BLaER1 (cell line): ENCODE measurements at regions not wholly inside any gene's neighbourhood (a gene's known extent, or its start where the extent isn't known, plus 50 kb on each side); places are given as distances from the start of the nearest gene placed in this dataset.

Experiments
- H3K27ac ChIP-seq: shearing (Covaris generic); formaldehyde crosslinking; 2 replicates; pipeline ENCODE4 v1.8.1; 2022
- H3K27me3 ChIP-seq: shearing (Covaris generic); formaldehyde crosslinking; 2 replicates; pipeline ENCODE4 v1.8.1; 2022
- H3K36me3 ChIP-seq: shearing (Covaris generic); formaldehyde crosslinking; 2 replicates; pipeline ENCODE4 v1.8.1; 2022
- H3K4me1 ChIP-seq: shearing (Covaris generic); formaldehyde crosslinking; 2 replicates; pipeline ENCODE4 v1.8.1; 2022
- H3K4me2 ChIP-seq: shearing (Covaris generic); formaldehyde crosslinking; 2 replicates; pipeline ENCODE4 v1.8.1; 2022
- H3K4me3 ChIP-seq: shearing (Covaris generic); formaldehyde crosslinking; 2 replicates; pipeline ENCODE4 v1.8.1; 2022
- H3K9ac ChIP-seq: shearing (Covaris generic); formaldehyde crosslinking; 2 replicates; pipeline ENCODE4 v1.8.1; 2022
- H3K9me3 ChIP-seq: shearing (Covaris generic); formaldehyde crosslinking; 2 replicates; pipeline ENCODE4 v1.8.1; 2022
- H4K20me1 ChIP-seq: shearing (Covaris generic); formaldehyde crosslinking; 2 replicates; pipeline ENCODE4 v1.8.1; 2022
- Cebpa-rat ChIP-seq: shearing (Covaris generic); IDR thresholded peaks from 2 replicates; pipeline ENCODE4 v1.8.1; 2022

GRCh38 chr14:49946320-49947141 is 53.6 kb downstream of the ARF6 start:
- H3K4me2 ChIP-seq = peak overlapping the region; percentile 17; the same call in 1 of the 2 replicates
- no peak overlapping the region for H3K4me3 ChIP-seq
- no peak for TF ChIP-seq Cebpa-rat
- no peaks in the 10 kb centered on the region for H4K20me1 ChIP-seq
- no peak overlapping the region for H3K27ac ChIP-seq
- H3K9ac ChIP-seq = no peak overlapping the region
- H3K4me1 ChIP-seq = peaks cover 20% of the 10 kb centered on the region
- no peaks in the 10 kb centered on the region for H3K36me3 ChIP-seq
- H3K9me3 ChIP-seq = peaks cover 18% of the 10 kb centered on the region
- no peaks in the 10 kb centered on the region for H3K27me3 ChIP-seq

GRCh38 chr14:49947506-49947905 is 54.6 kb downstream of the ARF6 start:
- Histone ChIP-seq H3K4me1 (peaks cover 17% of the 10 kb centered on the region; the same call in 1 of the 2 replicates), H3K9ac (no peak overlapping the region), H3K36me3 (no peaks in the 10 kb centered on the region), H3K9me3 (peaks cover 11% of the 10 kb centered on the region; the same call in 1 of the 2 replicates), H3K27ac (no peak overlapping the region), H3K27me3 (no peaks in the 10 kb centered on the region), H3K4me2 (no peak overlapping the region), H3K4me3 (no peak overlapping the region), H4K20me1 (no peaks in the 10 kb centered on the region)
- TF ChIP-seq Cebpa-rat = no peak

GRCh38 chr14:49950275-49951228 is 57.7 kb downstream of the ARF6 start:
- Histone ChIP-seq H3K4me2 (no peak overlapping the region), H3K4me3 (no peak overlapping the region), H3K4me1 (peaks cover 13% of the 10 kb centered on the region; the same call in 1 of the 2 replicates), H3K9ac (no peak overlapping the region), H3K27me3 (no peaks in the 10 kb centered on the region), H3K36me3 (no peaks in the 10 kb centered on the region), H3K9me3 (no peaks in the 10 kb centered on the region), H3K27ac (no peak overlapping the region), H4K20me1 (no peaks in the 10 kb centered on the region)
- TF ChIP-seq Cebpa-rat = no peak

GRCh38 chr14:49951229-49951607 is 58.3 kb downstream of the ARF6 start:
- Histone ChIP-seq H3K4me2 (no peak overlapping the region), H3K4me3 (no peak overlapping the region), H3K9ac (no peak overlapping the region), H3K4me1 (peaks cover 7% of the 10 kb centered on the region; the same call in 1 of the 2 replicates), H3K9me3 (no peaks in the 10 kb centered on the region), H3K27me3 (no peaks in the 10 kb centered on the region), H3K27ac (no peak overlapping the region), H3K36me3 (no peaks in the 10 kb centered on the region), H4K20me1 (no peaks in the 10 kb centered on the region)
- no peak for TF ChIP-seq Cebpa-rat

- Histone ChIP-seq H3K4me1 (peaks cover under 1% of the 10 kb centered on the region; the same call in 1 of the 2 replicates), H3K9me3 (no peaks in the 10 kb centered on the region), H3K27me3 (no peaks in the 10 kb centered on the region), H3K27ac (no peak overlapping the region), H3K4me3 (no peak overlapping the region), H3K36me3 (no peaks in the 10 kb centered on the region), H3K4me2 (no peak overlapping the region), H4K20me1 (no peaks in the 10 kb centered on the region), H3K9ac (no peak overlapping the region)
- no peak for TF ChIP-seq Cebpa-rat
These were observed 58.9 kb downstream of the ARF6 start for GRCh38 chr14:49951691-49952345.

GRCh38 chr14:49953196-49953595 is 60.3 kb downstream of the ARF6 start:
- H3K36me3 ChIP-seq = no peaks in the 10 kb centered on the region
- no peak overlapping the region for H3K27ac ChIP-seq
- H3K4me3 ChIP-seq = no peak overlapping the region
- H3K4me2 ChIP-seq = no peak overlapping the region
- H3K4me1 ChIP-seq = no peaks in the 10 kb centered on the region
- H4K20me1 ChIP-seq = no peaks in the 10 kb centered on the region
- TF ChIP-seq Cebpa-rat = no peak
- no peak overlapping the region for H3K9ac ChIP-seq
- no peaks in the 10 kb centered on the region for H3K27me3 ChIP-seq
- no peaks in the 10 kb centered on the region for H3K9me3 ChIP-seq

- Histone ChIP-seq H3K4me3 (no peak overlapping the region), H3K27me3 (no peaks in the 10 kb centered on the region), H3K4me1 (no peaks in the 10 kb centered on the region), H3K9me3 (no peaks in the 10 kb centered on the region), H4K20me1 (no peaks in the 10 kb centered on the region), H3K9ac (no peak overlapping the region), H3K4me2 (no peak overlapping the region), H3K27ac (no peak overlapping the region), H3K36me3 (no peaks in the 10 kb centered on the region)
- TF ChIP-seq Cebpa-rat = no peak
These were observed 61.3 kb downstream of the ARF6 start for GRCh38 chr14:49954171-49954631.

GRCh38 chr14:49955024-49955423 is 62.1 kb downstream of the ARF6 start:
- H3K9ac ChIP-seq = no peak overlapping the region
- H3K4me2 ChIP-seq = no peak overlapping the region
- H3K9me3 ChIP-seq = no peaks in the 10 kb centered on the region
- H3K4me3 ChIP-seq = no peak overlapping the region
- H3K27ac ChIP-seq = no peak overlapping the region
- TF ChIP-seq Cebpa-rat = no peak
- no peaks in the 10 kb centered on the region for H4K20me1 ChIP-seq
- peaks cover 4% of the 10 kb centered on the region; the same call in 1 of the 2 replicates for H3K4me1 ChIP-seq
- H3K27me3 ChIP-seq = no peaks in the 10 kb centered on the region
- no peaks in the 10 kb centered on the region for H3K36me3 ChIP-seq

- Histone ChIP-seq H3K9me3 (no peaks in the 10 kb centered on the region), H3K27me3 (no peaks in the 10 kb centered on the region), H4K20me1 (no peaks in the 10 kb centered on the region), H3K4me2 (no peak overlapping the region), H3K4me3 (no peak overlapping the region), H3K9ac (no peak overlapping the region), H3K27ac (no peak overlapping the region), H3K36me3 (no peaks in the 10 kb centered on the region), H3K4me1 (peaks cover 10% of the 10 kb centered on the region; the same call in 1 of the 2 replicates)
- no peak for TF ChIP-seq Cebpa-rat
These were observed 64.4 kb downstream of the ARF6 start for GRCh38 chr14:49957089-49957852.
